ENCODE measurements at regions not wholly inside any gene's neighbourhood (a gene's known extent, or its start where the extent isn't known, plus 50 kb on each side); places are given as distances from the start of the nearest gene placed in this dataset.

GRCh38 chr1:36560621-36561360 lies 78.1 kb upstream of the CSF3R start:
- Histone ChIP-seq H3K27ac (no peak overlapping the region), H3K9me3 (no peaks in the 10 kb centered on the region), H3K27me3 (replicated peaks; ENCODE audit: insufficient read depth) (no peaks in the 10 kb centered on the region), H3K36me3 (no peaks in the 10 kb centered on the region), H3K4me1 (ENCODE audit: control insufficient read depth in 1 of 2, low read depth in 2 of 2) (no peaks in the 10 kb centered on the region), H3K4me3 (no peak overlapping the region)
- ATAC-seq (ENCODE audit: insufficient number of reproducible peaks, low FRiP score, low read depth), result no peak
- no peak for DNase-seq (ENCODE audit: low spot score)
- TF ChIP-seq CTCF (IDR thresholded peaks at IDR 0.05), result no peak

- no peak for TF ChIP-seq CTCF (IDR thresholded peaks at IDR 0.05)
- Histone ChIP-seq H3K27me3 (replicated peaks; ENCODE audit: insufficient read depth) (no peaks in the 10 kb centered on the region), H3K4me3 (no peak overlapping the region), H3K9me3 (no peaks in the 10 kb centered on the region), H3K4me1 (ENCODE audit: control insufficient read depth in 1 of 2, low read depth in 2 of 2) (no peaks in the 10 kb centered on the region), H3K27ac (no peak overlapping the region), H3K36me3 (no peaks in the 10 kb centered on the region)
- no peak for ATAC-seq (ENCODE audit: insufficient number of reproducible peaks, low FRiP score, low read depth)
- DNase-seq (ENCODE audit: low spot score), result no peak
Observed at GRCh38 chr1:36560177-36560576, 77.5 kb upstream of the CSF3R start.

GRCh38 chr1:36559061-36559460 lies 76.3 kb upstream of the CSF3R start:
- no peaks in the 10 kb centered on the region for H3K27me3 ChIP-seq (replicated peaks; ENCODE audit: insufficient read depth)
- H3K4me1 ChIP-seq (ENCODE audit: control insufficient read depth in 1 of 2, low read depth in 2 of 2), result no peaks in the 10 kb centered on the region
- ATAC-seq (ENCODE audit: insufficient number of reproducible peaks, low FRiP score, low read depth) (no peak), DNase-seq (ENCODE audit: low spot score) (no peak)
- no peaks in the 10 kb centered on the region for H3K9me3 ChIP-seq
- no peaks in the 10 kb centered on the region for H3K36me3 ChIP-seq
- H3K27ac ChIP-seq, result no peak overlapping the region
- no peak overlapping the region for H3K4me3 ChIP-seq
- no peak for TF ChIP-seq CTCF (IDR thresholded peaks at IDR 0.05)

- no peaks in the 10 kb centered on the region for H3K36me3 ChIP-seq
- no peak for ATAC-seq (ENCODE audit: insufficient number of reproducible peaks, low FRiP score, low read depth)
- H3K4me1 ChIP-seq (ENCODE audit: control insufficient read depth in 1 of 2, low read depth in 2 of 2), result no peaks in the 10 kb centered on the region
- no peak for TF ChIP-seq CTCF (IDR thresholded peaks at IDR 0.05)
- H3K4me3 ChIP-seq, result no peak overlapping the region
- H3K27ac ChIP-seq, result no peak overlapping the region
- no peak for DNase-seq (ENCODE audit: low spot score)
- H3K27me3 ChIP-seq (replicated peaks; ENCODE audit: insufficient read depth), result no peaks in the 10 kb centered on the region
- H3K9me3 ChIP-seq, result no peaks in the 10 kb centered on the region
Observed at GRCh38 chr1:36557041-36558000, 74.6 kb upstream of the CSF3R start.

GRCh38 chr1:36555041-36555440 lies 72.3 kb upstream of the CSF3R start:
- Histone ChIP-seq H3K9me3 (no peaks in the 10 kb centered on the region), H3K4me3 (no peak overlapping the region), H3K27ac (no peak overlapping the region), H3K4me1 (ENCODE audit: control insufficient read depth in 1 of 2, low read depth in 2 of 2) (no peaks in the 10 kb centered on the region), H3K27me3 (replicated peaks; ENCODE audit: insufficient read depth) (no peaks in the 10 kb centered on the region), H3K36me3 (no peaks in the 10 kb centered on the region)
- DNase-seq (ENCODE audit: low spot score) (no peak), ATAC-seq (ENCODE audit: insufficient number of reproducible peaks, low FRiP score, low read depth) (no peak)
- TF ChIP-seq CTCF (IDR thresholded peaks at IDR 0.05), result no peak

Data from thoracic aorta (tissue), 2 donors.